MM.1S (cell line): ENCODE measurements at regions not wholly inside any gene's neighbourhood (a gene's known extent, or its start where the extent isn't known, plus 50 kb on each side); places are given as distances from the start of the nearest gene placed in this dataset.
A peak's percentile ranks its signal among the peaks of the same experiment; 100 is the strongest.

Source experiments
- DNase-seq: peaks from one replicate; pipeline ENCODE4 v3.0.0-alpha.2; 2015
- H2AFZ ChIP-seq: fragments of 300-600 bp; sonication (generic); 2 replicates; pipeline ENCODE4 v1.6.0; 2016; ENCODE audit warnings: antibody characterized with exemption, low read length
- H3F3A ChIP-seq: fragments of 300-600 bp; sonication (generic); 2 replicates; pipeline ENCODE4 v1.6.1; 2016; ENCODE audit warnings: mild to moderate bottlenecking, antibody characterized with exemption, low read length, moderate library complexity, mixed read lengths; ENCODE audit not compliant: insufficient read depth
- H3K27ac ChIP-seq: fragments of 300-600 bp; sonication (generic); 2 replicates; pipeline ENCODE4 v1.5.1; 2016; ENCODE audit warnings: mild to moderate bottlenecking, low read length
- H3K27me3 ChIP-seq: fragments of 300-600 bp; sonication (generic); replicated peaks from 2 replicates; pipeline ENCODE4 v1.6.0; 2016; ENCODE audit warnings: low read length; ENCODE audit not compliant: insufficient read depth
- H3K36me3 ChIP-seq: fragments of 300-600 bp; sonication (generic); replicated peaks from 2 replicates; pipeline ENCODE4 v1.6.1; 2016; ENCODE audit warnings: mild to moderate bottlenecking, low read length, mixed read lengths; ENCODE audit not compliant: insufficient read depth
- H3K4me1 ChIP-seq: fragments of 300-600 bp; sonication (generic); 2 replicates; pipeline ENCODE4 v1.6.1; 2016; ENCODE audit warnings: low read length, mixed read lengths
- H3K4me2 ChIP-seq: fragments of 300-600 bp; sonication (generic); 2 replicates; pipeline ENCODE4 v1.6.0; 2016; ENCODE audit warnings: low read depth, low read length
- H3K4me3 ChIP-seq: fragments of 300-600 bp; sonication (generic); 2 replicates; pipeline ENCODE4 v1.5.1; 2016; ENCODE audit warnings: low read length, mixed read lengths
- H3K79me2 ChIP-seq: fragments of 300-600 bp; sonication (generic); 2 replicates; pipeline ENCODE4 v1.6.1; 2016; ENCODE audit warnings: mixed run types, low read length, mixed read lengths
- H3K9ac ChIP-seq: fragments of 300-600 bp; sonication (generic); 2 replicates; pipeline ENCODE4 v1.6.1; 2016; ENCODE audit warnings: low read length, mixed read lengths
- H3K9me2 ChIP-seq: fragments of 300-600 bp; sonication (generic); replicated peaks from 2 replicates; pipeline ENCODE4 v1.6.1; 2016; ENCODE audit warnings: mild to moderate bottlenecking, low read length, mixed read lengths; ENCODE audit not compliant: insufficient read depth
- H3K9me3 ChIP-seq: fragments of 300-600 bp; sonication (generic); replicated peaks from 2 replicates; pipeline ENCODE4 v1.6.1; 2016; ENCODE audit warnings: mild to moderate bottlenecking, low read length, mixed read lengths; ENCODE audit not compliant: insufficient read depth
- H4K20me1 ChIP-seq: fragments of 300-600 bp; sonication (generic); 2 replicates; pipeline ENCODE4 v1.6.1; 2016; ENCODE audit warnings: mild to moderate bottlenecking, low read length, moderate library complexity, mixed read lengths; ENCODE audit not compliant: insufficient read depth
- CTCF ChIP-seq: fragments of 300-600 bp; sonication (generic); IDR thresholded peaks from 2 replicates; pipeline ENCODE4 v1.5.1; 2016; ENCODE audit warnings: antibody characterized with exemption, low read length, mixed read lengths
- EZH2 ChIP-seq: fragments of 300-600 bp; sonication (generic); optimal IDR thresholded peaks from 2 replicates; pipeline ENCODE3; 2017; ENCODE audit warnings: low read depth, mild to moderate bottlenecking, antibody characterized with exemption, low read length, mixed read lengths
- EZH2phosphoT487 ChIP-seq: fragments of 300-600 bp; sonication (generic); IDR thresholded peaks from 2 replicates; pipeline ENCODE4 v1.6.1; 2018; ENCODE audit warnings: antibody characterized with exemption, low read length

GRCh38 chr2:216765761-216766262, 70.5 kb upstream of the IGFBP5 start:
- H3K36me3 ChIP-seq, result no peaks in the 10 kb centered on the region
- no peaks in the 10 kb centered on the region for H3K4me1 ChIP-seq
- H2AFZ ChIP-seq, result no peak overlapping the region
- H3F3A ChIP-seq, result no peaks in the 10 kb centered on the region; the same call in 1 of the 2 replicates
- no peak overlapping the region for H3K4me2 ChIP-seq
- H3K4me3 ChIP-seq, result no peak overlapping the region
- no peak for DNase-seq
- no peak overlapping the region for H3K27ac ChIP-seq
- H4K20me1 ChIP-seq, result no peaks in the 10 kb centered on the region
- TF ChIP-seq EZH2, result no peak
- TF ChIP-seq CTCF, result no peak
- TF ChIP-seq EZH2phosphoT487, result no peak
- H3K9me2 ChIP-seq, result no peaks in the 10 kb centered on the region
- H3K9me3 ChIP-seq, result no peaks in the 10 kb centered on the region
- no peak overlapping the region for H3K9ac ChIP-seq
- H3K79me2 ChIP-seq, result no peaks in the 10 kb centered on the region
- H3K27me3 ChIP-seq, result no peaks in the 10 kb centered on the region

GRCh38 chr2:216763396-216763795, 68.0 kb upstream of the IGFBP5 start:
- no peaks in the 10 kb centered on the region for H3K36me3 ChIP-seq
- no peaks in the 10 kb centered on the region; the same call in 1 of the 2 replicates for H3F3A ChIP-seq
- no peak overlapping the region for H3K9ac ChIP-seq
- no peak overlapping the region for H3K27ac ChIP-seq
- no peaks in the 10 kb centered on the region for H3K79me2 ChIP-seq
- no peaks in the 10 kb centered on the region for H3K4me1 ChIP-seq
- TF ChIP-seq CTCF (no peak), EZH2phosphoT487 (no peak), EZH2 (no peak)
- H4K20me1 ChIP-seq, result no peaks in the 10 kb centered on the region
- no peaks in the 10 kb centered on the region for H3K9me2 ChIP-seq
- no peak for DNase-seq
- no peak overlapping the region for H2AFZ ChIP-seq
- H3K9me3 ChIP-seq, result no peaks in the 10 kb centered on the region
- no peak overlapping the region for H3K4me3 ChIP-seq
- H3K4me2 ChIP-seq, result no peak overlapping the region
- no peaks in the 10 kb centered on the region for H3K27me3 ChIP-seq

- no peaks in the 10 kb centered on the region for H3K9me3 ChIP-seq
- no peak overlapping the region for H3K9ac ChIP-seq
- no peak overlapping the region for H3K4me3 ChIP-seq
- H3K36me3 ChIP-seq, result no peaks in the 10 kb centered on the region
- no peak overlapping the region for H2AFZ ChIP-seq
- H3K4me2 ChIP-seq, result no peak overlapping the region
- TF ChIP-seq EZH2 (no peak), EZH2phosphoT487 (no peak)
- H3K4me1 ChIP-seq, result no peaks in the 10 kb centered on the region
- no peaks in the 10 kb centered on the region; the same call in 1 of the 2 replicates for H3F3A ChIP-seq
- H3K79me2 ChIP-seq, result no peaks in the 10 kb centered on the region
- no peaks in the 10 kb centered on the region for H3K27me3 ChIP-seq
- no peak for DNase-seq
- no peaks in the 10 kb centered on the region for H4K20me1 ChIP-seq
- no peak overlapping the region for H3K27ac ChIP-seq
- H3K9me2 ChIP-seq, result no peaks in the 10 kb centered on the region
Measured at GRCh38 chr2:216761809-216762208, 66.5 kb upstream of the IGFBP5 start.

- TF ChIP-seq EZH2phosphoT487 (no peak), CTCF (no peak), EZH2 (no peak)
- H3K36me3 ChIP-seq, result no peaks in the 10 kb centered on the region
- no peak overlapping the region for H2AFZ ChIP-seq
- no peak overlapping the region for H3K27ac ChIP-seq
- H3K4me3 ChIP-seq, result no peak overlapping the region
- no peaks in the 10 kb centered on the region; the same call in 1 of the 2 replicates for H3F3A ChIP-seq
- H3K4me2 ChIP-seq, result no peak overlapping the region
- no peaks in the 10 kb centered on the region for H3K27me3 ChIP-seq
- H3K79me2 ChIP-seq, result no peaks in the 10 kb centered on the region
- H4K20me1 ChIP-seq, result no peaks in the 10 kb centered on the region
- no peaks in the 10 kb centered on the region for H3K9me3 ChIP-seq
- DNase-seq, result peak; percentile 14
- no peaks in the 10 kb centered on the region for H3K9me2 ChIP-seq
- H3K9ac ChIP-seq, result no peak overlapping the region
- no peaks in the 10 kb centered on the region for H3K4me1 ChIP-seq
Measured at GRCh38 chr2:216761133-216761532, 65.8 kb upstream of the IGFBP5 start.
